CD4-positive, CD25-positive, alpha-beta regulatory T cell (primary cell): ENCODE measurements at regions not wholly inside any gene's neighbourhood (a gene's known extent, or its start where the extent isn't known, plus 50 kb on each side); places are given as distances from the start of the nearest gene placed in this dataset.
"Not testable (repeated sequence)": the region's sequence is repeated elsewhere in the genome, so short reads cannot be mapped to it uniquely, and the experiment has no call there.

ENCODE experiments used
- ATAC-seq, 2 donors: fragments of 150-1000 bp; cut with Tn5 transposase; one replicate each; pipeline ENCODE4 v1.10.0; 2021; ENCODE audit warnings: low read depth in 2 of 2, moderate number of reproducible peaks in 2 of 2, moderate library complexity in 1 of 2
- DNase-seq, 3 donors: peaks; one replicate each; pipeline versions ENCODE4 v3.0.0 to v3.0.0-alpha.2; 2012 to 2022; ENCODE audit warnings: mixed read lengths in 1 of 3
- H3K27ac ChIP-seq: one replicate; pipeline ENCODE4 v1.7.0; 2013; ENCODE audit warnings: mild to moderate bottlenecking, low read length; ENCODE audit not compliant: insufficient read depth, poor library complexity, severe bottlenecking
- H3K27me3 ChIP-seq: one replicate; pipeline ENCODE4 v1.7.0; 2013; ENCODE audit warnings: low read length; ENCODE audit not compliant: control insufficient read depth, insufficient read depth
- H3K36me3 ChIP-seq: one replicate; pipeline ENCODE4 v1.7.0; 2013; ENCODE audit warnings: mild to moderate bottlenecking, low read length, moderate library complexity; ENCODE audit not compliant: control insufficient read depth, insufficient read depth
- H3K4me1 ChIP-seq: 2 replicates; pipeline ENCODE4 v1.7.0; 2013; ENCODE audit warnings: mild to moderate bottlenecking, low read length; ENCODE audit not compliant: insufficient read depth, control insufficient read depth, poor library complexity, severe bottlenecking
- H3K4me3 ChIP-seq: one replicate; pipeline ENCODE4 v1.7.0; 2013; ENCODE audit warnings: low read depth, mild to moderate bottlenecking, low read length, moderate library complexity
- H3K9me3 ChIP-seq, 2 experiments: 1 replicate in 1 of 2; 2 replicates in 1 of 2; pipeline ENCODE4 v1.7.0; 2013; ENCODE audit warnings: low read length in 2 of 2, mild to moderate bottlenecking in 1 of 2, moderate library complexity in 1 of 2; ENCODE audit not compliant: control insufficient read depth in 2 of 2
- H3K27ac Mint-ChIP-seq, 3 donors: one replicate each; pipeline ENCODE4 v1.8.0; 2020 to 2022; ENCODE audit warnings: mild to moderate bottlenecking in 3 of 3, mixed read lengths in 3 of 3, moderate library complexity in 2 of 3
- H3K27me3 Mint-ChIP-seq: one replicate; pipeline ENCODE4 v1.8.0; 2022; ENCODE audit warnings: mild to moderate bottlenecking, mixed read lengths
- H3K36me3 Mint-ChIP-seq: one replicate; pipeline ENCODE4 v1.8.0; 2020; ENCODE audit warnings: mixed read lengths
- H3K4me1 Mint-ChIP-seq, 4 donors: one replicate each; pipeline ENCODE4 v1.8.0; 2020 to 2022; ENCODE audit warnings: mixed read lengths in 4 of 4, mild to moderate bottlenecking in 1 of 4
- H3K4me3 Mint-ChIP-seq, 4 donors: one replicate each; pipeline ENCODE4 v1.8.0; 2020 to 2022; ENCODE audit warnings: mild to moderate bottlenecking in 4 of 4, mixed read lengths in 4 of 4, moderate library complexity in 3 of 4
- H3K9me3 Mint-ChIP-seq, 7 donors: one replicate each; pipeline ENCODE4 v1.8.0; 2020 to 2022; ENCODE audit warnings: mixed read lengths in 7 of 7, mild to moderate bottlenecking in 3 of 7, moderate library complexity in 2 of 7

DNA sequence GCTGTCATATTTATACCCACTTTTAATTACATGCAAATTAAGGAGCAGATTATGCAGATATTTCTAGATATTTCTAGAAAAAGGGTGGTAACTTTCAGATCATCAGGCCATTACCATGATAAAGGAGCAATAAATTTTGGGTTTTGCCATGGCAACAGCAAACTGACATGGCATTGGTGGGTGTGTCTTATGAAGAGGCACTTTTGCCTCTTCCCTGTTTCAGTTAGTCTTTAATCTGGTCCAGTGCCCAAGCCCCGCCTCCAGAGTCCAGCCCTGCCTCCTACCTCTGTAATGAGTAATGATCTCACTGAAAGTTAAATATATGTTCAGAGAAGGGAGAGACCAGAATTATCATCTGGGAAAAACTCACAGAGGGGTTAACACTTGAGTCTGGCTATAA is 124.8 kb downstream of the SCG2 start:
- no peak overlapping the region for H3K27ac Mint-ChIP-seq
- H3K36me3 Mint-ChIP-seq, result no peaks in the 10 kb centered on the region
- ATAC-seq, result no peak
- Histone ChIP-seq H3K4me1 (no peaks in the 10 kb centered on the region), H3K9me3 (no peaks in the 10 kb centered on the region), H3K4me3 (no peak overlapping the region), H3K27ac (no peak overlapping the region), H3K27me3 (no peaks in the 10 kb centered on the region), H3K36me3 (no peaks in the 10 kb centered on the region)
- no peak overlapping the region for H3K4me3 Mint-ChIP-seq
- no peaks in the 10 kb centered on the region for H3K4me1 Mint-ChIP-seq
- no peak for DNase-seq
- H3K9me3 Mint-ChIP-seq, result peaks cover 0 to 6% (median 3%) of the 10 kb centered on the region in 7 donors
- peaks cover 9% of the 10 kb centered on the region for H3K27me3 Mint-ChIP-seq

GRCh38 chr2:223481486-223481885 is 120.7 kb downstream of the SCG2 start:
- no peaks in the 10 kb centered on the region for H3K4me1 ChIP-seq
- H3K9me3 Mint-ChIP-seq, result peaks cover 0 to 4% (median 3%) of the 10 kb centered on the region in 7 donors
- H3K36me3 Mint-ChIP-seq, result no peaks in the 10 kb centered on the region
- no peak overlapping the region for H3K27ac ChIP-seq
- H3K27me3 ChIP-seq, result no peaks in the 10 kb centered on the region
- H3K27ac Mint-ChIP-seq, result no peak overlapping the region
- H3K4me1 Mint-ChIP-seq, result no peaks in the 10 kb centered on the region
- H3K36me3 ChIP-seq, result no peaks in the 10 kb centered on the region
- H3K4me3 Mint-ChIP-seq, result no peak overlapping the region
- DNase-seq (no peak), ATAC-seq (no peak)
- peaks cover 9% of the 10 kb centered on the region for H3K27me3 Mint-ChIP-seq
- H3K9me3 ChIP-seq, result no peaks in the 10 kb centered on the region
- no peak overlapping the region for H3K4me3 ChIP-seq

- H3K27me3 ChIP-seq, result no peaks in the 10 kb centered on the region
- H3K9me3 ChIP-seq, result no peaks in the 10 kb centered on the region
- H3K36me3 Mint-ChIP-seq, result no peaks in the 10 kb centered on the region
- H3K27me3 Mint-ChIP-seq, result no peaks in the 10 kb centered on the region
- peaks cover 0 to 14% (median 2%) of the 10 kb centered on the region in 4 donors for H3K4me1 Mint-ChIP-seq
- H3K36me3 ChIP-seq, result no peaks in the 10 kb centered on the region
- H3K9me3 Mint-ChIP-seq, result peaks cover 0 to 3% (median 2%) of the 10 kb centered on the region in 7 donors
- no peak overlapping the region for H3K27ac ChIP-seq
- no peaks in the 10 kb centered on the region for H3K4me1 ChIP-seq
- H3K4me3 Mint-ChIP-seq, result no peak overlapping the region
- no peak overlapping the region for H3K4me3 ChIP-seq
- no peak overlapping the region for H3K27ac Mint-ChIP-seq
- ATAC-seq (no peak), DNase-seq (no peak)
Observed at GRCh38 chr2:223486751-223487150, 115.4 kb downstream of the SCG2 start.

DNA sequence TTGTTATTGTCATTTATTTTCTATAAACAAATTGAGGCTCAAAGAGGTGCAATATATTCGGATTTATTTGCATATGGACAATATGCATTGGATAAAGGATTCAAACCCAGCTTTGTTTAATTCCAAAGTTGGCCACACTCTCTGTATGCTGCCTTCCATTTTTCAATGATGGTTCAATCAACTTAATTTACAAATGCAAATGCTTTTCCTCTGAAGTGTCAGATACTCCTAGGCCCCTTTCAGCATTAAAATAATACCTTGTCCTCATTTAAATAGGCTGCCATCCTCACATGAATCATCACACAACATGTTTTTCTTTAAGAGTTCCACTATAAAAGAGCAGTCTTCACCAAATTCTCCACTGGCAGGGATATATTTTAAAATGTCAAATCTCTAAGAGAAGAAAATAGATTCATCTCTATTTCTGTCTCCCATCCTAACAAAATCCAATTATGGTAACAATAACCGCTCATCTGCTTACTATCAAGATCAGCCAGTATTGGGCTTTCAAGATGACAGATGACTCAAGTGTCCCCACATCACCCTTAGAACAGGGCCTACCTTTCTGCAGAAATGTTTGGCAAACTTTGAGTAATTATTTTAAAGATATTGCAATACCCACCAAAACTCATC is 114.8 kb downstream of the SCG2 start:
- no peak overlapping the region for H3K4me3 Mint-ChIP-seq
- H3K27me3 Mint-ChIP-seq, result no peaks in the 10 kb centered on the region
- H3K4me1 Mint-ChIP-seq, result peaks cover 0 to 14% (median 2%) of the 10 kb centered on the region in 4 donors
- no peak for DNase-seq
- no peak overlapping the region for H3K27ac Mint-ChIP-seq
- ATAC-seq, result no peak
- no peaks in the 10 kb centered on the region for H3K36me3 ChIP-seq
- peaks cover 0 to 3% (median 2%) of the 10 kb centered on the region in 7 donors for H3K9me3 Mint-ChIP-seq
- H3K27me3 ChIP-seq, result no peaks in the 10 kb centered on the region
- H3K36me3 Mint-ChIP-seq, result no peaks in the 10 kb centered on the region
- H3K9me3 ChIP-seq, result no peaks in the 10 kb centered on the region
- H3K4me1 ChIP-seq, result no peaks in the 10 kb centered on the region
- no peak overlapping the region for H3K4me3 ChIP-seq
- no peak overlapping the region for H3K27ac ChIP-seq

DNA sequence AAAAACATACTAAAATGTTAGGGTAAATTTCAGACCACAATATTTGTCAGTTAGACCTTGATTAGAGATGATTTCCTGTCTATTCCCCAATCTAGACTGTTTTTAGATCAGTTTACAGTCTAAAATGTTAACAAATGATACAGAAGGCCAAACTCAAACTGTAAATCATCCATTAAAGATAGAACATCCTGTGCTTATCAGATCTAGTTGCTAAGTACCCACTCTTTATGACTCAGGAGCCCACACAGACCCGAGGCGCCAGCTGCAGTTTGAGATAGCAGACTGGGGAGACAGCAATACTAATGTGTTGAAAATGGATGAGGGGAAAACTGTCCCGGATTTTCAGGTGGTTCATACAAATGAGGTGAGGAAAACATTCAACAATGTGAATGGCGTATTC is 113.3 kb downstream of the SCG2 start:
- Mint-ChIP-seq H3K4me3 (no peak overlapping the region), H3K36me3 (no peaks in the 10 kb centered on the region), H3K4me1 (peaks cover 0 to 14% (median 2%) of the 10 kb centered on the region in 4 donors), H3K27me3 (no peaks in the 10 kb centered on the region), H3K27ac (no peak overlapping the region), H3K9me3 (peaks cover 0 to 4% (median 2%) of the 10 kb centered on the region in 7 donors)
- DNase-seq (no peak), ATAC-seq (no peak)
- Histone ChIP-seq H3K36me3 (no peaks in the 10 kb centered on the region), H3K27ac (no peak overlapping the region), H3K4me3 (no peak overlapping the region), H3K9me3 (no peaks in the 10 kb centered on the region), H3K4me1 (no peaks in the 10 kb centered on the region), H3K27me3 (no peaks in the 10 kb centered on the region)

- no peak overlapping the region for H3K4me3 Mint-ChIP-seq
- Histone ChIP-seq H3K4me3 (no peak overlapping the region), H3K9me3 (no peaks in the 10 kb centered on the region), H3K27ac (no peak overlapping the region), H3K36me3 (no peaks in the 10 kb centered on the region), H3K4me1 (no peaks in the 10 kb centered on the region), H3K27me3 (no peaks in the 10 kb centered on the region)
- DNase-seq (no peak), ATAC-seq (no peak)
- no peaks in the 10 kb centered on the region for H3K36me3 Mint-ChIP-seq
- peaks cover 0 to 3% (median 0%) of the 10 kb centered on the region in 7 donors for H3K9me3 Mint-ChIP-seq
- no peaks in the 10 kb centered on the region for H3K27me3 Mint-ChIP-seq
- no peak overlapping the region for H3K27ac Mint-ChIP-seq
- peaks cover 0 to 5% (median 0%) of the 10 kb centered on the region in 4 donors for H3K4me1 Mint-ChIP-seq
Observed at GRCh38 chr2:223494496-223494895, 107.7 kb downstream of the SCG2 start.

DNA sequence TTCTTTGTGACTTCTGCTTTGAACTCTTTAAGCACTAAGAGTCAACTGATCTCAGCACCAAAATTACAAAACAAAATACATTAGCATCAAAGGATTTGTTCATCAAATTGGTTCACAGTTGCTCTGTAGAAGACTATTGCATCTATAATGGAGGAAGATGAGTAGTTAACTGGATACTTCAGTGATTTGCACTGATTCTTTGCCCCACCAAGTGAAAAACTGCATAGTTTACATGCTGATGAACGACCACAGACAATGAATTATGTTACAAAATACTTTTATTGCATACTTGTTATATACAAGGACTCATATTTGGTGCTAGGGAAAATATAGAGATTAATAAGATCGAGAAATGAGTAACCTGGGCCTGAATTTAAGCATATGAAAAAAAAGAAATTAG is 107.2 kb downstream of the SCG2 start:
- H3K4me1 ChIP-seq, result no peaks in the 10 kb centered on the region
- H3K4me3 ChIP-seq, result no peak overlapping the region
- no peaks in the 10 kb centered on the region for H3K9me3 ChIP-seq
- peaks cover 0 to under 1% (median 0%) of the 10 kb centered on the region in 4 donors for H3K4me1 Mint-ChIP-seq
- H3K27me3 Mint-ChIP-seq, result no peaks in the 10 kb centered on the region
- DNase-seq (no peak), ATAC-seq (no peak)
- no peak overlapping the region for H3K27ac Mint-ChIP-seq
- no peaks in the 10 kb centered on the region for H3K36me3 ChIP-seq
- H3K27me3 ChIP-seq, result no peaks in the 10 kb centered on the region
- no peak overlapping the region for H3K27ac ChIP-seq
- peaks cover 0 to 3% (median 0%) of the 10 kb centered on the region in 7 donors for H3K9me3 Mint-ChIP-seq
- no peaks in the 10 kb centered on the region for H3K36me3 Mint-ChIP-seq
- no peak overlapping the region for H3K4me3 Mint-ChIP-seq

DNA sequence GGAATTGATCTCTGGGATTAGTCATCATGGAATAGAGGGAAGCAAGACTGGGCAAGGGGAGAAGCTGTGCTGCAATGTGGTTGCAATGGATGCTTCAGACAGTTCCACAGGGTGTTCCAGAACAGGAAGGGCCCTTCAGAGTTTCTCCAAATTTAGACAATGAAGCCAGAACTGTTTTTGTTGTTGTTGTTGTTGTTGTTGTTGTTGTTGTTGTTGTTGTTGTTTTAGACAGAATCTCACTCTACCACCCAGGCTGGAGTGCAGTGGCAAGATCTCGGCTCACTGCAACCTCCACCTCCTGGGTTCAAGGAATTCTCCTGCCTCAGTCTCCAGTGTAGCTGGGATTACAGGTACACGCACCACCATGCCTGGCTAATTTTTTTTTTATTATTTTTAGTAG is 105.3 kb downstream of the SCG2 start:
- not testable (repeated sequence) for H3K27me3 Mint-ChIP-seq, H3K9me3 Mint-ChIP-seq

More for the DNA sequence above, 105.3 kb downstream of the SCG2 start:
- not testable (repeated sequence) for H3K27ac Mint-ChIP-seq, H3K4me3 Mint-ChIP-seq, H3K4me1 ChIP-seq, DNase-seq, ATAC-seq, H3K36me3 Mint-ChIP-seq, H3K27ac ChIP-seq, H3K36me3 ChIP-seq, H3K4me3 ChIP-seq, H3K4me1 Mint-ChIP-seq, H3K9me3 ChIP-seq, H3K27me3 ChIP-seq
